ENCODE measurements at regions not wholly inside any gene's neighbourhood (a gene's known extent, or its start where the extent isn't known, plus 50 kb on each side); places are given as distances from the start of the nearest gene placed in this dataset.

- Histone ChIP-seq H3K9me3 (no peaks in the 10 kb centered on the region), H3K4me3 (no peak overlapping the region), H3K27me3 (no peaks in the 10 kb centered on the region), H3K36me3 (no peaks in the 10 kb centered on the region), H3K4me1 (no peaks in the 10 kb centered on the region), H3K27ac (no peak overlapping the region)
- no peak for ATAC-seq
- intact Hi-C loops (cut with DNase I): no loop called here
- no peak for FAIRE-seq
- TF ChIP-seq CTCF (IDR thresholded peaks at IDR 0.05): no peak
- no peak for DNase-seq
- 20 to 23% methylated on average over 1 of the region's 1 CpG for WGBS, 2 donors
Measured at GRCh38 chr6:90370493-90370959, 73.9 kb upstream of the BACH2 start.

GRCh38 chr6:90369651-90370050 lies 73.0 kb upstream of the BACH2 start:
- Histone ChIP-seq H3K36me3 (no peaks in the 10 kb centered on the region), H3K4me3 (no peak overlapping the region), H3K27ac (no peak overlapping the region), H3K27me3 (no peaks in the 10 kb centered on the region), H3K9me3 (no peaks in the 10 kb centered on the region), H3K4me1 (no peaks in the 10 kb centered on the region)
- no peak for ATAC-seq
- DNase-seq: no peak
- intact Hi-C loops (cut with DNase I): no loop called here
- no peak for TF ChIP-seq CTCF (IDR thresholded peaks at IDR 0.05)
- 59 to 76% methylated on average over 6 of the region's 6 CpGs for WGBS, 2 donors
- no peak for FAIRE-seq

GRCh38 chr6:90369024-90369519 lies 72.4 kb upstream of the BACH2 start:
- no peak overlapping the region for H3K4me3 ChIP-seq
- intact Hi-C loops (cut with DNase I): no loop called here
- ATAC-seq: peak; percentile 91 to 97 (median 95)
- FAIRE-seq: peak; percentile 95
- no peaks in the 10 kb centered on the region for H3K27me3 ChIP-seq
- DNase-seq: peak in 3 of 6 donors; percentile 15 to 51 (median 43)
- no peaks in the 10 kb centered on the region for H3K9me3 ChIP-seq
- TF ChIP-seq CTCF (IDR thresholded peaks at IDR 0.05): no peak
- WGBS, 2 donors: 32 to 41% methylated on average over 9 of the region's 9 CpGs
- no peaks in the 10 kb centered on the region for H3K36me3 ChIP-seq
- no peak overlapping the region for H3K27ac ChIP-seq
- no peaks in the 10 kb centered on the region for H3K4me1 ChIP-seq

- FAIRE-seq: peak; percentile 9
- no peak overlapping the region for H3K27ac ChIP-seq
- no peaks in the 10 kb centered on the region for H3K4me1 ChIP-seq
Measured at GRCh38 chr6:90368601-90369000, 72.0 kb upstream of the BACH2 start.

More at GRCh38 chr6:90368601-90369000, 72.0 kb upstream of the BACH2 start:
- no peaks in the 10 kb centered on the region for H3K36me3 ChIP-seq
- no peak for TF ChIP-seq CTCF (IDR thresholded peaks at IDR 0.05)
- H3K4me3 ChIP-seq: no peak overlapping the region
- intact Hi-C loops (cut with DNase I): no loop called here
- DNase-seq: no peak
- no peak for ATAC-seq
- H3K9me3 ChIP-seq: no peaks in the 10 kb centered on the region
- no peaks in the 10 kb centered on the region for H3K27me3 ChIP-seq

Measured in pancreas (tissue), 10 donors.